Body of pancreas (tissue), 4 donors: ENCODE measurements at regions not wholly inside any gene's neighbourhood (a gene's known extent, or its start where the extent isn't known, plus 50 kb on each side); places are given as distances from the start of the nearest gene placed in this dataset.

Experiments
- ATAC-seq: fragments of 150-250 bp; one replicate; pipeline ENCODE4 v1.9.1; 2016
- DNase-seq, 4 donors: peaks; one replicate each; pipeline ENCODE4 v3.0.0-alpha.2; 2019
- H3K27ac ChIP-seq, 4 donors: fragments of 200-600 bp; sonication (generic); 1 replicate in 3 of 4; 2 replicates in 1 of 4; pipeline versions ENCODE4 v1.5.1 to v1.6.1; 2016 to 2019; ENCODE audit warnings: mild to moderate bottlenecking in 1 of 4, mixed read lengths in 1 of 4, moderate library complexity in 1 of 4
- H3K27me3 ChIP-seq, 2 donors: fragments of 200-600 bp; sonication (generic); one replicate each; pipeline ENCODE4 v1.6.0; 2016; ENCODE audit warnings: mild to moderate bottlenecking in 1 of 2
- H3K36me3 ChIP-seq, 2 donors: fragments of 200-600 bp; sonication (generic); replicated peaks in 1 of 2; 2 replicates each; pipeline ENCODE4 v1.5.1; 2016; ENCODE audit warnings: low read depth in 2 of 2; ENCODE audit not compliant: insufficient read depth in 1 of 2
- H3K4me1 ChIP-seq: fragments of 200-600 bp; sonication (generic); one replicate; pipeline ENCODE4 v1.6.0; 2016
- H3K4me3 ChIP-seq, 2 donors: fragments of 200-600 bp; sonication (generic); 1 replicate in 1 of 2; 2 replicates in 1 of 2; pipeline ENCODE4 v1.5.1; 2016 to 2019
- H3K9me3 ChIP-seq, 3 donors: fragments of 200-600 bp; sonication (generic); 1 replicate in 2 of 3; 2 replicates in 1 of 3; pipeline ENCODE4 v1.5.1; 2016
- POLR2A ChIP-seq, 3 donors: fragments of 450-650 bp; IDR thresholded peaks; one replicate each; pipeline ENCODE4 v1.6.1; 2016; ENCODE audit warnings: antibody characterized with exemption in 3 of 3, mild to moderate bottlenecking in 2 of 3
- WGBS, 2 donors: methylation state at CpG; one replicate each; pipeline ENCODE4 v1.1.5; 2017; 5-methylcytosine and 5-hydroxymethylcytosine counted together
- intact Hi-C: fragments of 100-400 bp; cut with DNase I; formaldehyde crosslinking; loops from one replicate; pipeline ENCODE4 v1.15.1; 2023
- TF ChIP-seq, protein P1 (sequence below), 7 experiments: fragments of 450-650 bp in 4 of 7; fragments of 200-600 bp in 3 of 7; sonication (generic) in 3 of 7; IDR thresholded peaks; one replicate each; pipeline ENCODE4 v1.5.1; 2016 to 2019; ENCODE audit warnings: antibody characterized with exemption in 7 of 7

DNA sequence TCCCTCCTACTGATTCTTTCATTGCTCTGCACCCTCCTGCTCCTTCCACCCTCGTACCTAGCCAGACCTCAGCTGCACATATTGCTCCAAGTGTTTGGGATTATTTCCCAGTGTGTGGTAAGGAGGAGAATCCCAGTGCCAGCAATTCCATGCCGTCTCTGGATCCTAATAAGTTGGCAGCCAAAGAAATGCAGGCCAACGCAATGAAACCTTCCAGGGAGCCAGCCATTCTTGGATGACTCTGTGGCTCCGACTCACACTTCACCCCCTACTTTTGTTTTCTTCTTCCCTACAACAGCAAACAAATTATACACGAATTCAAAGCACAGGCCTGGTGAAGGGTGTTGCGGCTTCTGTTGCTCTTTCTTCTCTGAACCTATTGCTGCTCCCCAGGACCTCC, 82.5 kb upstream of the SLC1A3 start:
- DNase-seq (no peak), ATAC-seq (no peak)
- intact Hi-C loops: no loop called here
- H3K27ac ChIP-seq: no peak overlapping the region
- WGBS, 2 donors: 72 to 74% methylated on average over 6 of the region's 6 CpGs
- H3K4me3 ChIP-seq: no peak overlapping the region
- H3K27me3 ChIP-seq: no peaks in the 10 kb centered on the region
- no peaks in the 10 kb centered on the region for H3K36me3 ChIP-seq
- H3K9me3 ChIP-seq: no peaks in the 10 kb centered on the region
- no peaks in the 10 kb centered on the region for H3K4me1 ChIP-seq
- no peak for TF ChIP-seq POLR2A (IDR thresholded peaks at IDR 0.05)
- TF ChIP-seq, protein P1, sequence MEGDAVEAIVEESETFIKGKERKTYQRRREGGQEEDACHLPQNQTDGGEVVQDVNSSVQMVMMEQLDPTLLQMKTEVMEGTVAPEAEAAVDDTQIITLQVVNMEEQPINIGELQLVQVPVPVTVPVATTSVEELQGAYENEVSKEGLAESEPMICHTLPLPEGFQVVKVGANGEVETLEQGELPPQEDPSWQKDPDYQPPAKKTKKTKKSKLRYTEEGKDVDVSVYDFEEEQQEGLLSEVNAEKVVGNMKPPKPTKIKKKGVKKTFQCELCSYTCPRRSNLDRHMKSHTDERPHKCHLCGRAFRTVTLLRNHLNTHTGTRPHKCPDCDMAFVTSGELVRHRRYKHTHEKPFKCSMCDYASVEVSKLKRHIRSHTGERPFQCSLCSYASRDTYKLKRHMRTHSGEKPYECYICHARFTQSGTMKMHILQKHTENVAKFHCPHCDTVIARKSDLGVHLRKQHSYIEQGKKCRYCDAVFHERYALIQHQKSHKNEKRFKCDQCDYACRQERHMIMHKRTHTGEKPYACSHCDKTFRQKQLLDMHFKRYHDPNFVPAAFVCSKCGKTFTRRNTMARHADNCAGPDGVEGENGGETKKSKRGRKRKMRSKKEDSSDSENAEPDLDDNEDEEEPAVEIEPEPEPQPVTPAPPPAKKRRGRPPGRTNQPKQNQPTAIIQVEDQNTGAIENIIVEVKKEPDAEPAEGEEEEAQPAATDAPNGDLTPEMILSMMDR (IDR thresholded peaks at IDR 0.05): no peak

DNA sequence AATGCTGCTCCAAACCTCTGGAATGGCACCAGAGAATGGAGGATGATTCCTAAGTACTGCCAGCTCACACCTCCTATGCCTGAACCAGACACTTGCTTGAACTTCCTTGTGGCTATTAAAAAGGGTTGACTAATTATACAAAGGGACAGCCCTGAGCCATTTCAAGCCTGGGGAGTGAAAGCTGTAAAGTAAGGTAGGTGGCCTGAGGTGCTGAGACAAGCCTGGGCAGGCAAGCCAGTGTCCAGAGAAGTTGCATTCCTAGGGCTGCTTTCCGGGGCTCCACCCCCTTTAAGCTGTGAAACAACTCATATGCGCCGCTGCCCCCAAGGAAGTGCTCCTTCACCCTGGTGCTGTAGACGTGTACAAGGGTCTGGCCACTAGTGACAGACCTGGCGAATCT, 79.9 kb upstream of the SLC1A3 start:
- Histone ChIP-seq H3K9me3 (no peaks in the 10 kb centered on the region), H3K4me1 (no peaks in the 10 kb centered on the region), H3K36me3 (no peaks in the 10 kb centered on the region), H3K4me3 (no peak overlapping the region), H3K27ac (no peak overlapping the region), H3K27me3 (no peaks in the 10 kb centered on the region)
- TF ChIP-seq, protein P1 (IDR thresholded peaks at IDR 0.05): no peak
- TF ChIP-seq POLR2A (IDR thresholded peaks at IDR 0.05): no peak
- intact Hi-C loops: no loop called here
- 78 to 83% methylated on average over 2 to 5 of the region's 5 CpGs for WGBS, 2 donors
- DNase-seq (no peak), ATAC-seq (no peak)

DNA sequence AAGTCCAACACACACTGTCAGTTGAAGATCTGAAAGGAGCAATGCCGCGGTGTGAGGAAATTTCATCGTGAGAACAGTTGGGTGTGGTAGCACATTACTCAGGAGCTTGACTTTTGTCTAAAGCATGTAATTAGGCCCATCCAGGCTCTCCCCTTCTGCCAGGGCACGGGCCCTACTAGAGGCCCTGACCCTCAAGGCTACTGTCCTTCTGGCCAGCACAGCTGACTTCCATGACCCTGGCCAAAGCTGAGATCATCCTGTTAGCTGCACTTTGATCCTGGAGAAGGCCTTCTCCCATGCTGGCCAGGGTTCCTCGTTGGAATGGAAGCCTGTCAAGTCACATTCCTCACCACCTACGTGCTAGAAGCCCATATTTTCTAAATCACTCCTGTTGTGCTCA, 77.8 kb upstream of the SLC1A3 start:
- TF ChIP-seq, protein P1 (IDR thresholded peaks at IDR 0.05): no peak
- TF ChIP-seq POLR2A (IDR thresholded peaks at IDR 0.05): no peak
- Histone ChIP-seq H3K4me1 (no peaks in the 10 kb centered on the region), H3K27ac (no peak overlapping the region), H3K9me3 (no peaks in the 10 kb centered on the region), H3K36me3 (no peaks in the 10 kb centered on the region), H3K27me3 (no peaks in the 10 kb centered on the region), H3K4me3 (no peak overlapping the region)
- DNase-seq (no peak), ATAC-seq (no peak)
- intact Hi-C loops: no loop called here
- 68 to 75% methylated on average over 6 of the region's 6 CpGs for WGBS, 2 donors

DNA sequence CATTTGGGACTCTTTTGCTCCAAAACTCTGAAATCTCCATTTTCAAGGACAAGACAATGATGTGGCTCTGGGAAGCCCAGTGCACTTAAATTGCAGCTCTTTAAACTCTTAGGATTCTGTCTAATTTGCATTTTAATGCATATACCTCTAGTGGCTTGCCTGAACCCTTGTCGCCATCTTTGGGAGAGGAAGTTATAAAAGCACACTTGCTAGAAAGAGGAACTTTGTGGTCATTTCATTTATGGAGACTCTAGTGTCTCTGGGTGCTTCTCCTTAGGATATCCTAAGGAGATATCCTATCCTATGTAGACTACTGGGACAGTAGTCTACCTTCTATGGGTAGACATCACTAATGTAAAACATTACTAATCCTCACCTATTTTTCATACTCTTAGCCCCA, 77.3 kb upstream of the SLC1A3 start:
- Histone ChIP-seq H3K36me3 (no peaks in the 10 kb centered on the region), H3K4me1 (no peaks in the 10 kb centered on the region), H3K27ac (no peak overlapping the region), H3K27me3 (no peaks in the 10 kb centered on the region), H3K4me3 (no peak overlapping the region), H3K9me3 (no peaks in the 10 kb centered on the region)
- TF ChIP-seq POLR2A (IDR thresholded peaks at IDR 0.05): no peak
- TF ChIP-seq, protein P1 (IDR thresholded peaks at IDR 0.05): no peak
- intact Hi-C loops: no loop called here
- ATAC-seq (no peak), DNase-seq (no peak)
- 83 to 95% methylated on average over 1 of the region's 1 CpG for WGBS, 2 donors

DNA sequence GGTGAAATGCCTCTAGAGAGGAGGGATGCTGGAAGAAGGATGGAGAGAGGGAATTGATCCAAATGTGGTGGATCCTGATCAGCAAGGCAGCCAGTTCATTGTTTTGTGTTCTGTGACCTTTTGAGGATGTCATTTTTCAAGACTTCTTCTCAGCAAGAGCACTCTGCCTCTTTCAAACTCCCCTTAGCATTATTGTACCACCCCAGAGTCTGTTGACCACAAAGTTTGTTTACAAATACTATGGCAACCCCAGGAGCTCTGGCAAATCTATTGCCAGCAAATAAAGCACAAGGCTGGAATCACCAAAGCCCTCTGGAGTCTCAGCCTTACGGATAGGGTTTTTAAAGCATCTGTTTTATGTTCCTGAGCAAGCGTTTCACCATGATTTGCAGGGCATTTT, 76.2 kb upstream of the SLC1A3 start:
- intact Hi-C loops: no loop called here
- DNase-seq: no peak
- no peak for ATAC-seq
- Histone ChIP-seq H3K4me1 (no peaks in the 10 kb centered on the region), H3K27me3 (no peaks in the 10 kb centered on the region), H3K27ac (no peak overlapping the region), H3K9me3 (no peaks in the 10 kb centered on the region), H3K4me3 (no peak overlapping the region), H3K36me3 (no peaks in the 10 kb centered on the region)
- TF ChIP-seq, protein P1 (IDR thresholded peaks at IDR 0.05): no peak
- TF ChIP-seq POLR2A (IDR thresholded peaks at IDR 0.05): no peak
- WGBS, 2 donors: 54 to 58% methylated on average over 2 of the region's 2 CpGs
